HepG2 (cell line): ENCODE measurements at regions not wholly inside any gene's neighbourhood (a gene's known extent, or its start where the extent isn't known, plus 50 kb on each side); places are given as distances from the start of the nearest gene placed in this dataset.

Experiments
- ATAC-seq: fragments of 200-7000 bp; cut with Tn5 transposase; 3 replicates; pipeline ENCODE4 v1.9.1; 2020; ENCODE audit warnings: mild to moderate bottlenecking, moderate library complexity
- BruUV-seq: library from RNA; stranded (reverse); fragments of 400-500 nt; replicated peaks from 2 replicates; lab custom pipeline; 2021; lab: Mats Ljungman, UMichigan
- CTCF ChIA-PET: fragments of 300-600 bp; formaldehyde crosslinking; extraction: SDS; loops from one replicate; lab custom pipeline; 2021; ENCODE audit warnings: low total read pairs, inconsistent platforms, low intra/inter-chr PET ratio; lab: Yijun Ruan, JAX
- POLR2A ChIA-PET: fragments of 350-600 bp; sonication (Branson Sonifier 250); formaldehyde crosslinking; loops from one replicate; lab custom pipeline; 2020; ENCODE audit warnings: antibody characterized with exemption, inconsistent platforms; lab: Yijun Ruan, JAX
- DNase-seq: peaks from one replicate; pipeline ENCODE4 v3.0.0-alpha.2; 2015; ENCODE audit warnings: low spot score
- FAIRE-seq: peaks from 3 replicates; lab custom pipeline; 2011; peaks lifted over from hg19 to GRCh38; lab: Jason Lieb, UNC
- H2AFZ ChIP-seq: one replicate; pipeline ENCODE4 v1.6.1; 2011; ENCODE audit warnings: low read length, inconsistent platforms
- H3K27ac ChIP-seq: fragments of 300-600 bp; 3 replicates; pipeline ENCODE4 v1.8.0; 2011; ENCODE audit warnings: mixed run types, mild to moderate bottlenecking, mixed read lengths, low read length, inconsistent platforms; ENCODE audit not compliant: insufficient read depth; ENCODE audit errors: extremely low read length
- H3K27me3 ChIP-seq, 2 experiments: fragments of 200-600 bp in 1 of 2; 2 replicates in 1 of 2; 3 replicates in 1 of 2; pipeline versions ENCODE4 v1.6.0 to v1.8.0; 2011; ENCODE audit warnings: low read length in 2 of 2, mild to moderate bottlenecking in 2 of 2, moderate library complexity in 2 of 2, inconsistent platforms in 1 of 2; ENCODE audit not compliant: insufficient read depth in 2 of 2, control insufficient read depth in 1 of 2
- H3K36me3 ChIP-seq, 2 experiments: fragments of 200-600 bp in 1 of 2; replicated peaks in 1 of 2; 2 replicates in 1 of 2; 3 replicates in 1 of 2; pipeline versions ENCODE4 v1.5.1 to v1.8.0; 2011; ENCODE audit warnings: low read length in 2 of 2, inconsistent platforms in 1 of 2; ENCODE audit not compliant: insufficient read depth in 2 of 2, control insufficient read depth in 1 of 2
- H3K4me1 ChIP-seq: 2 replicates; pipeline ENCODE4 v1.5.1; 2012; ENCODE audit warnings: low read length, inconsistent platforms; ENCODE audit not compliant: insufficient read depth
- H3K4me2 ChIP-seq: 2 replicates; pipeline ENCODE4 v1.6.0; 2011; ENCODE audit warnings: low read depth, low read length, inconsistent platforms
- H3K4me3 ChIP-seq, 3 experiments: fragments of 200-600 bp in 1 of 3; sonication (generic), shearing (Covaris generic) in 1 of 3; replicated peaks in 1 of 3; 2 replicates each; pipeline ENCODE4 v1.5.1; 2011 to 2016; ENCODE audit warnings: low read length in 3 of 3, inconsistent platforms in 2 of 3, low read depth in 2 of 3, mild to moderate bottlenecking in 2 of 3, control low read depth in 1 of 3, mixed read lengths in 1 of 3; ENCODE audit not compliant: insufficient read depth in 1 of 3
- H3K79me2 ChIP-seq: one replicate; pipeline ENCODE4 v1.6.1; 2011; ENCODE audit warnings: low read length, inconsistent platforms; ENCODE audit not compliant: insufficient read depth
- H3K9ac ChIP-seq: 2 replicates; pipeline ENCODE4 v1.6.0; 2011; ENCODE audit warnings: mild to moderate bottlenecking, low read depth, low read length, inconsistent platforms; ENCODE audit not compliant: insufficient read depth
- H3K9me3 ChIP-seq: 2 replicates; pipeline ENCODE4 v1.5.1; 2012; ENCODE audit warnings: mild to moderate bottlenecking, low read length
- H4K20me1 ChIP-seq: 2 replicates; pipeline ENCODE4 v1.6.0; 2011; ENCODE audit warnings: inconsistent platforms, mild to moderate bottlenecking, low read length, moderate library complexity; ENCODE audit not compliant: insufficient read depth
- ARNT ChIP-seq: fragments of 450-650 bp; IDR thresholded peaks from 2 replicates; pipeline ENCODE4 v1.6.1; 2017
- ATF5 ChIP-seq: sonication (generic); formaldehyde crosslinking; IDR thresholded peaks from 2 replicates; pipeline ENCODE4 v1.4.0; 2020; ENCODE audit warnings: mild to moderate bottlenecking, low read depth, missing genetic modification reagents
- DR1 ChIP-seq: sonication (generic); formaldehyde crosslinking; IDR thresholded peaks from 2 replicates; pipeline ENCODE4 v1.8.0; 2021; ENCODE audit warnings: mild to moderate bottlenecking, missing genetic modification reagents, inconsistent platforms
- ERF ChIP-seq: IDR thresholded peaks from 2 replicates; pipeline ENCODE4 v1.6.1; 2018; ENCODE audit warnings: missing biosample characterization, missing genetic modification reagents
- ESRRA ChIP-seq: sonication (generic); formaldehyde crosslinking; IDR thresholded peaks from 2 replicates; pipeline ENCODE4 v1.5.1; 2020; ENCODE audit warnings: mild to moderate bottlenecking, low read depth, missing genetic modification reagents
- FOXJ3 ChIP-seq: sonication (generic); formaldehyde crosslinking; IDR thresholded peaks from 2 replicates; pipeline ENCODE4 v1.4.0; 2020; ENCODE audit warnings: missing genetic modification reagents, mild to moderate bottlenecking, borderline replicate concordance
- NCOA5 ChIP-seq: sonication (generic); formaldehyde crosslinking; IDR thresholded peaks from 2 replicates; pipeline ENCODE4 v1.4.0; 2020; ENCODE audit warnings: missing genetic modification reagents
- RORA ChIP-seq: sonication (generic); formaldehyde crosslinking; IDR thresholded peaks from 2 replicates; pipeline ENCODE4 v1.5.0; 2020; ENCODE audit warnings: mild to moderate bottlenecking, missing genetic modification reagents, moderate library complexity
- SAFB2 ChIP-seq: sonication (generic); formaldehyde crosslinking; IDR thresholded peaks from 2 replicates; pipeline ENCODE4 v1.5.1; 2020; ENCODE audit warnings: missing genetic modification reagents, low read depth, mild to moderate bottlenecking, borderline replicate concordance
- THAP9 ChIP-seq: sonication (generic); formaldehyde crosslinking; IDR thresholded peaks from 2 replicates; pipeline ENCODE4; 2020; ENCODE audit warnings: missing genetic modification reagents, mild to moderate bottlenecking, borderline replicate concordance
- ZFP1 ChIP-seq: IDR thresholded peaks from 2 replicates; pipeline ENCODE4 v1.6.1; 2016
- ZFP90 ChIP-seq: sonication (generic); formaldehyde crosslinking; IDR thresholded peaks from 2 replicates; pipeline ENCODE4 v1.8.0; 2022; ENCODE audit warnings: missing genetic modification reagents, mild to moderate bottlenecking, inconsistent platforms, borderline replicate concordance
- ZNF343 ChIP-seq: sonication (generic); formaldehyde crosslinking; IDR thresholded peaks from 2 replicates; pipeline ENCODE4 v1.4.0; 2020; ENCODE audit warnings: mild to moderate bottlenecking, missing genetic modification reagents
- WGBS: methylation state at CpG from one replicate; pipeline ENCODE4 v1.1.6; 2017; ENCODE audit warnings: low lambda C conversion rate; 5-methylcytosine and 5-hydroxymethylcytosine counted together
- in situ Hi-C: cut with HindIII; loops from 2 replicates; pipeline ENCODE4 v1.10.0; 2017; ENCODE audit warnings: low pct_unique_long_range_greater_than_20kb; ENCODE audit not compliant: extremely low pct_ligation_motif_present
- intact Hi-C: fragments of 100-400 bp; cut with micrococcal nuclease; formaldehyde crosslinking; loops from one replicate; pipeline ENCODE4 v1.10.0; 2022; ENCODE audit not compliant: unreplicated experiment
- TF ChIP-seq, protein P1 (sequence below): sonication (generic); formaldehyde crosslinking; IDR thresholded peaks from 2 replicates; pipeline ENCODE4 v1.5.0; 2020; ENCODE audit warnings: missing genetic modification reagents
- TF ChIP-seq, protein P2 (sequence below): IDR thresholded peaks from 2 replicates; pipeline ENCODE4 v1.4.0; 2020; ENCODE audit warnings: mild to moderate bottlenecking, missing genetic modification reagents
- TF ChIP-seq, protein P3 (sequence below): sonication (generic); formaldehyde crosslinking; IDR thresholded peaks from 2 replicates; pipeline ENCODE4 v1.9.0; 2021; ENCODE audit warnings: missing genetic modification reagents, mild to moderate bottlenecking, borderline replicate concordance

GRCh38 chr13:79937771-79938216, 403.1 kb downstream of the SPRY2 start:
- Histone ChIP-seq H3K27me3 (no peaks in the 10 kb centered on the region), H3K4me3 (no peak overlapping the region), H3K9ac (no peak overlapping the region), H3K79me2 (no peaks in the 10 kb centered on the region), H3K36me3 (no peaks in the 10 kb centered on the region), H3K9me3 (peaks cover 50% of the 10 kb centered on the region; the same call in 1 of the 2 replicates), H3K4me2 (no peak overlapping the region), H3K4me1 (no peaks in the 10 kb centered on the region), H3K27ac (no peak overlapping the region), H2AFZ (no peak overlapping the region), H4K20me1 (no peaks in the 10 kb centered on the region)
- WGBS, result 6% methylated on average over 3 of the region's 3 CpGs
- ChIA-PET POLR2A (no interaction called here), CTCF (no interaction called here)
- ATAC-seq (no peak), DNase-seq (no peak), FAIRE-seq (no peak)
- BruUV-seq, result no TSS peak
- in situ Hi-C loops, result no loop called here
- intact Hi-C loops, result no loop called here
- TF ChIP-seq ZFP1 (CRISPR knock-in tag) (no peak), THAP9 (CRISPR knock-in tag) (no peak), ATF5 (CRISPR knock-in tag) (no peak), RORA (CRISPR knock-in tag) (no peak), ARNT (no peak), FOXJ3 (CRISPR knock-in tag) (no peak), NCOA5 (no peak), ESRRA (CRISPR knock-in tag) (no peak), ZFP90 (CRISPR knock-in tag) (no peak), ZNF343 (CRISPR knock-in tag) (no peak), DR1 (CRISPR knock-in tag) (no peak), ERF (no peak), SAFB2 (CRISPR knock-in tag) (no peak)
- TF ChIP-seq, protein P1, sequence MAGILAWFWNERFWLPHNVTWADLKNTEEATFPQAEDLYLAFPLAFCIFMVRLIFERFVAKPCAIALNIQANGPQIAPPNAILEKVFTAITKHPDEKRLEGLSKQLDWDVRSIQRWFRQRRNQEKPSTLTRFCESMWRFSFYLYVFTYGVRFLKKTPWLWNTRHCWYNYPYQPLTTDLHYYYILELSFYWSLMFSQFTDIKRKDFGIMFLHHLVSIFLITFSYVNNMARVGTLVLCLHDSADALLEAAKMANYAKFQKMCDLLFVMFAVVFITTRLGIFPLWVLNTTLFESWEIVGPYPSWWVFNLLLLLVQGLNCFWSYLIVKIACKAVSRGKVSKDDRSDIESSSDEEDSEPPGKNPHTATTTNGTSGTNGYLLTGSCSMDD (CRISPR knock-in tag), result no peak
- TF ChIP-seq, protein P2, sequence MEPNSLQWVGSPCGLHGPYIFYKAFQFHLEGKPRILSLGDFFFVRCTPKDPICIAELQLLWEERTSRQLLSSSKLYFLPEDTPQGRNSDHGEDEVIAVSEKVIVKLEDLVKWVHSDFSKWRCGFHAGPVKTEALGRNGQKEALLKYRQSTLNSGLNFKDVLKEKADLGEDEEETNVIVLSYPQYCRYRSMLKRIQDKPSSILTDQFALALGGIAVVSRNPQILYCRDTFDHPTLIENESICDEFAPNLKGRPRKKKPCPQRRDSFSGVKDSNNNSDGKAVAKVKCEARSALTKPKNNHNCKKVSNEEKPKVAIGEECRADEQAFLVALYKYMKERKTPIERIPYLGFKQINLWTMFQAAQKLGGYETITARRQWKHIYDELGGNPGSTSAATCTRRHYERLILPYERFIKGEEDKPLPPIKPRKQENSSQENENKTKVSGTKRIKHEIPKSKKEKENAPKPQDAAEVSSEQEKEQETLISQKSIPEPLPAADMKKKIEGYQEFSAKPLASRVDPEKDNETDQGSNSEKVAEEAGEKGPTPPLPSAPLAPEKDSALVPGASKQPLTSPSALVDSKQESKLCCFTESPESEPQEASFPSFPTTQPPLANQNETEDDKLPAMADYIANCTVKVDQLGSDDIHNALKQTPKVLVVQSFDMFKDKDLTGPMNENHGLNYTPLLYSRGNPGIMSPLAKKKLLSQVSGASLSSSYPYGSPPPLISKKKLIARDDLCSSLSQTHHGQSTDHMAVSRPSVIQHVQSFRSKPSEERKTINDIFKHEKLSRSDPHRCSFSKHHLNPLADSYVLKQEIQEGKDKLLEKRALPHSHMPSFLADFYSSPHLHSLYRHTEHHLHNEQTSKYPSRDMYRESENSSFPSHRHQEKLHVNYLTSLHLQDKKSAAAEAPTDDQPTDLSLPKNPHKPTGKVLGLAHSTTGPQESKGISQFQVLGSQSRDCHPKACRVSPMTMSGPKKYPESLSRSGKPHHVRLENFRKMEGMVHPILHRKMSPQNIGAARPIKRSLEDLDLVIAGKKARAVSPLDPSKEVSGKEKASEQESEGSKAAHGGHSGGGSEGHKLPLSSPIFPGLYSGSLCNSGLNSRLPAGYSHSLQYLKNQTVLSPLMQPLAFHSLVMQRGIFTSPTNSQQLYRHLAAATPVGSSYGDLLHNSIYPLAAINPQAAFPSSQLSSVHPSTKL (CRISPR knock-in tag), result no peak
- TF ChIP-seq, protein P3, sequence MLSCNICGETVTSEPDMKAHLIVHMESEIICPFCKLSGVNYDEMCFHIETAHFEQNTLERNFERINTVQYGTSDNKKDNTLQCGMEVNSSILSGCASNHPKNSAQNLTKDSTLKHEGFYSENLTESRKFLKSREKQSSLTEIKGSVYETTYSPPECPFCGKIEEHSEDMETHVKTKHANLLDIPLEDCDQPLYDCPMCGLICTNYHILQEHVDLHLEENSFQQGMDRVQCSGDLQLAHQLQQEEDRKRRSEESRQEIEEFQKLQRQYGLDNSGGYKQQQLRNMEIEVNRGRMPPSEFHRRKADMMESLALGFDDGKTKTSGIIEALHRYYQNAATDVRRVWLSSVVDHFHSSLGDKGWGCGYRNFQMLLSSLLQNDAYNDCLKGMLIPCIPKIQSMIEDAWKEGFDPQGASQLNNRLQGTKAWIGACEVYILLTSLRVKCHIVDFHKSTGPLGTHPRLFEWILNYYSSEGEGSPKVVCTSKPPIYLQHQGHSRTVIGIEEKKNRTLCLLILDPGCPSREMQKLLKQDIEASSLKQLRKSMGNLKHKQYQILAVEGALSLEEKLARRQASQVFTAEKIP, result no peak
